ENCODE measurements at regions not wholly inside any gene's neighbourhood (a gene's known extent, or its start where the extent isn't known, plus 50 kb on each side); places are given as distances from the start of the nearest gene placed in this dataset.
A peak's percentile ranks its signal among the peaks of the same experiment; 100 is the strongest.

DNA sequence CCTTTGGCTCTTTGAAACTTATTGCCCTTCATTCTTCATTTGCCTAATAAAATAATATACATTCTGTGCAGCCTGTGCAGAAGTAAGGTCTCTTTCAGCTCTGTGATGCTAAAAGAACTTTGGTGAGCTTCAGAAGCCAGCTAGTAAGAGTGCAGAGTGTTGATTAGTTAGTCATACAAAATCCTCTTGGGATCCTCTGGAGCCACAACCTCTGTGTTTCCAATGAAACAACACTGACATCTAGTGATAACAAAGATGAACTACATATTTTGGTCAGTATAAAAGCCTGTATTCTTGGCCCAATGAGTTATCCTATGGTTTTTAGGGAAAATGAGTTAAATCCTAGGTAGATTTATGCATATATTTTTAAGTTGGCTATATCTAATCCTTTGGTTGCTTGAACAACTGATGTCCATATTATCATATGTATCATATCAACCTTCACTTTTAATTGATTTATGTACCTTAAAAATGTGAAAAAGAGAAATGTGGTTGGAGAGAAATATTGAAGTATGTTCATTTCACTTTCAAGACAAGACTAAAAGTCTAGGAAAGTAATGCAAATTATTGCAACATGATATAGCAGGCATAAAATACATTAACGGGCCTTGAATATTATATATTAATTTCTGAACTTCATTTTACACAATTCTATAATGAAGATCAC is 158.4 kb downstream of the KLHL28 start:
- 54% methylated on average over 1 of the region's 1 CpG for WGBS
- no peak for DNase-seq (ENCODE audit: low spot score)
- H3K27me3 ChIP-seq (ENCODE audit: control insufficient read depth in 4 of 4, insufficient read depth in 4 of 4, low read length in 3 of 4): no peaks in the 10 kb centered on the region

GRCh38 chr14:44798386-44799242 is 163.1 kb downstream of the KLHL28 start:
- no peaks in the 10 kb centered on the region for H3K9me3 ChIP-seq (ENCODE audit: control insufficient read depth in 4 of 4, low read length in 3 of 4)
- H3K36me3 ChIP-seq (ENCODE audit: control insufficient read depth in 4 of 4, insufficient read depth in 3 of 4, low read depth in 1 of 4, low read length in 3 of 4): no peaks in the 10 kb centered on the region
- no peaks in the 10 kb centered on the region for H3K27me3 ChIP-seq (ENCODE audit: control insufficient read depth in 4 of 4, insufficient read depth in 4 of 4, low read length in 3 of 4)
- TF ChIP-seq FOXA1 (IDR thresholded peaks at IDR 0.05): no peak
- DNase-seq (ENCODE audit: low spot score): no peak
- no peak overlapping the region for H3K27ac ChIP-seq (ENCODE audit: low read depth in 1 of 2, low read length in 2 of 2)
- 65% methylated on average over 60 of the region's 60 CpGs for WGBS
- H3K9ac ChIP-seq (ENCODE audit: low read depth in 1 of 2, low read length in 2 of 2): no peak overlapping the region
- peak overlapping the region in 1 of 3 donors; percentile 17 for H3K4me3 ChIP-seq (ENCODE audit: low read depth in 1 of 3, low read length in 3 of 3)
- no peaks in the 10 kb centered on the region for H3K4me1 ChIP-seq (ENCODE audit: control insufficient read depth in 4 of 4, insufficient read depth in 4 of 4, low read length in 3 of 4)

More for the DNA sequence above, 158.4 kb downstream of the KLHL28 start:
- Histone ChIP-seq H3K4me3 (ENCODE audit: low read depth in 1 of 3, low read length in 3 of 3) (no peak overlapping the region), H3K4me1 (ENCODE audit: control insufficient read depth in 4 of 4, insufficient read depth in 4 of 4, low read length in 3 of 4) (no peaks in the 10 kb centered on the region), H3K9me3 (ENCODE audit: control insufficient read depth in 4 of 4, low read length in 3 of 4) (no peaks in the 10 kb centered on the region), H3K36me3 (ENCODE audit: control insufficient read depth in 4 of 4, insufficient read depth in 3 of 4, low read depth in 1 of 4, low read length in 3 of 4) (no peaks in the 10 kb centered on the region), H3K27ac (ENCODE audit: low read depth in 1 of 2, low read length in 2 of 2) (no peak overlapping the region), H3K9ac (ENCODE audit: low read depth in 1 of 2, low read length in 2 of 2) (no peak overlapping the region)
- TF ChIP-seq RAD21 (IDR thresholded peaks at IDR 0.05) (peak; percentile 90 to 94), TAF1 (conservative IDR thresholded peaks at IDR 0.05) (no peak)
- TF ChIP-seq, protein P1, sequence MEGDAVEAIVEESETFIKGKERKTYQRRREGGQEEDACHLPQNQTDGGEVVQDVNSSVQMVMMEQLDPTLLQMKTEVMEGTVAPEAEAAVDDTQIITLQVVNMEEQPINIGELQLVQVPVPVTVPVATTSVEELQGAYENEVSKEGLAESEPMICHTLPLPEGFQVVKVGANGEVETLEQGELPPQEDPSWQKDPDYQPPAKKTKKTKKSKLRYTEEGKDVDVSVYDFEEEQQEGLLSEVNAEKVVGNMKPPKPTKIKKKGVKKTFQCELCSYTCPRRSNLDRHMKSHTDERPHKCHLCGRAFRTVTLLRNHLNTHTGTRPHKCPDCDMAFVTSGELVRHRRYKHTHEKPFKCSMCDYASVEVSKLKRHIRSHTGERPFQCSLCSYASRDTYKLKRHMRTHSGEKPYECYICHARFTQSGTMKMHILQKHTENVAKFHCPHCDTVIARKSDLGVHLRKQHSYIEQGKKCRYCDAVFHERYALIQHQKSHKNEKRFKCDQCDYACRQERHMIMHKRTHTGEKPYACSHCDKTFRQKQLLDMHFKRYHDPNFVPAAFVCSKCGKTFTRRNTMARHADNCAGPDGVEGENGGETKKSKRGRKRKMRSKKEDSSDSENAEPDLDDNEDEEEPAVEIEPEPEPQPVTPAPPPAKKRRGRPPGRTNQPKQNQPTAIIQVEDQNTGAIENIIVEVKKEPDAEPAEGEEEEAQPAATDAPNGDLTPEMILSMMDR (IDR thresholded peaks at IDR 0.05; ENCODE audit: low read depth, low read length, missing input control): peak; percentile 64

DNA sequence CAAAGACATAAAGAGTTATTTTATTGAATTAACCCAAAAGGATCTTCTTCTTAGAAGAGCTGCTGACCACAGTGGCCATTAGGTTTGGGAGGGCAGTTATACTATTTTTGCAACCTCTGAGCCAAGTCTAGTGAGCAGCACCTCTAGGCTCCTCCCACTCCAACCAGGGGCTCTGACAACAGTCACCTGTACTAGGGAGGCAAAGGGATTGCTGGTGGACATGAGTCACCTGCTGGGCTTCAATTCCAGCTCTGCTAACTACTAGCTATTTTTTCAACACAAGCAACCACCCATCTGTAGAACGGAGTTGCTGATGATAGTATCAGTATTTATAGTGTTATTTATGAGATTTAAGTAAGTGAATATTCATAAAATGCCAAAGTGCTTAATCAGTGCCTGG is 166.0 kb downstream of the KLHL28 start:
- H3K4me1 ChIP-seq (ENCODE audit: control insufficient read depth in 4 of 4, insufficient read depth in 4 of 4, low read length in 3 of 4): no peaks in the 10 kb centered on the region
- H3K4me3 ChIP-seq (ENCODE audit: low read depth in 1 of 3, low read length in 3 of 3): no peak overlapping the region
- no peaks in the 10 kb centered on the region for H3K9me3 ChIP-seq (ENCODE audit: control insufficient read depth in 4 of 4, low read length in 3 of 4)
- WGBS: 89% methylated on average over 1 of the region's 1 CpG
- no peak for DNase-seq (ENCODE audit: low spot score)
- H3K27me3 ChIP-seq (ENCODE audit: control insufficient read depth in 4 of 4, insufficient read depth in 4 of 4, low read length in 3 of 4): no peaks in the 10 kb centered on the region
- no peak overlapping the region for H3K27ac ChIP-seq (ENCODE audit: low read depth in 1 of 2, low read length in 2 of 2)
- no peaks in the 10 kb centered on the region for H3K36me3 ChIP-seq (ENCODE audit: control insufficient read depth in 4 of 4, insufficient read depth in 3 of 4, low read depth in 1 of 4, low read length in 3 of 4)
- H3K9ac ChIP-seq (ENCODE audit: low read depth in 1 of 2, low read length in 2 of 2): no peak overlapping the region
- TF ChIP-seq, protein P2, sequence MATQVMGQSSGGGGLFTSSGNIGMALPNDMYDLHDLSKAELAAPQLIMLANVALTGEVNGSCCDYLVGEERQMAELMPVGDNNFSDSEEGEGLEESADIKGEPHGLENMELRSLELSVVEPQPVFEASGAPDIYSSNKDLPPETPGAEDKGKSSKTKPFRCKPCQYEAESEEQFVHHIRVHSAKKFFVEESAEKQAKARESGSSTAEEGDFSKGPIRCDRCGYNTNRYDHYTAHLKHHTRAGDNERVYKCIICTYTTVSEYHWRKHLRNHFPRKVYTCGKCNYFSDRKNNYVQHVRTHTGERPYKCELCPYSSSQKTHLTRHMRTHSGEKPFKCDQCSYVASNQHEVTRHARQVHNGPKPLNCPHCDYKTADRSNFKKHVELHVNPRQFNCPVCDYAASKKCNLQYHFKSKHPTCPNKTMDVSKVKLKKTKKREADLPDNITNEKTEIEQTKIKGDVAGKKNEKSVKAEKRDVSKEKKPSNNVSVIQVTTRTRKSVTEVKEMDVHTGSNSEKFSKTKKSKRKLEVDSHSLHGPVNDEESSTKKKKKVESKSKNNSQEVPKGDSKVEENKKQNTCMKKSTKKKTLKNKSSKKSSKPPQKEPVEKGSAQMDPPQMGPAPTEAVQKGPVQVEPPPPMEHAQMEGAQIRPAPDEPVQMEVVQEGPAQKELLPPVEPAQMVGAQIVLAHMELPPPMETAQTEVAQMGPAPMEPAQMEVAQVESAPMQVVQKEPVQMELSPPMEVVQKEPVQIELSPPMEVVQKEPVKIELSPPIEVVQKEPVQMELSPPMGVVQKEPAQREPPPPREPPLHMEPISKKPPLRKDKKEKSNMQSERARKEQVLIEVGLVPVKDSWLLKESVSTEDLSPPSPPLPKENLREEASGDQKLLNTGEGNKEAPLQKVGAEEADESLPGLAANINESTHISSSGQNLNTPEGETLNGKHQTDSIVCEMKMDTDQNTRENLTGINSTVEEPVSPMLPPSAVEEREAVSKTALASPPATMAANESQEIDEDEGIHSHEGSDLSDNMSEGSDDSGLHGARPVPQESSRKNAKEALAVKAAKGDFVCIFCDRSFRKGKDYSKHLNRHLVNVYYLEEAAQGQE (IDR thresholded peaks at IDR 0.05): no peak
- TF ChIP-seq, protein P3, sequence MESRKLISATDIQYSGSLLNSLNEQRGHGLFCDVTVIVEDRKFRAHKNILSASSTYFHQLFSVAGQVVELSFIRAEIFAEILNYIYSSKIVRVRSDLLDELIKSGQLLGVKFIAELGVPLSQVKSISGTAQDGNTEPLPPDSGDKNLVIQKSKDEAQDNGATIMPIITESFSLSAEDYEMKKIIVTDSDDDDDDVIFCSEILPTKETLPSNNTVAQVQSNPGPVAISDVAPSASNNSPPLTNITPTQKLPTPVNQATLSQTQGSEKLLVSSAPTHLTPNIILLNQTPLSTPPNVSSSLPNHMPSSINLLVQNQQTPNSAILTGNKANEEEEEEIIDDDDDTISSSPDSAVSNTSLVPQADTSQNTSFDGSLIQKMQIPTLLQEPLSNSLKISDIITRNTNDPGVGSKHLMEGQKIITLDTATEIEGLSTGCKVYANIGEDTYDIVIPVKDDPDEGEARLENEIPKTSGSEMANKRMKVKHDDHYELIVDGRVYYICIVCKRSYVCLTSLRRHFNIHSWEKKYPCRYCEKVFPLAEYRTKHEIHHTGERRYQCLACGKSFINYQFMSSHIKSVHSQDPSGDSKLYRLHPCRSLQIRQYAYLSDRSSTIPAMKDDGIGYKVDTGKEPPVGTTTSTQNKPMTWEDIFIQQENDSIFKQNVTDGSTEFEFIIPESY (IDR thresholded peaks at IDR 0.05): no peak
- TF ChIP-seq NR2F2 (IDR thresholded peaks at IDR 0.05): no peak
- TF ChIP-seq EGR1 (IDR thresholded peaks at IDR 0.05; ENCODE audit: low read depth in 2 of 2): no peak
- TF ChIP-seq FOXA1 (IDR thresholded peaks at IDR 0.05): no peak
- TF ChIP-seq TAF1 (conservative IDR thresholded peaks at IDR 0.05): no peak
- TF ChIP-seq GABPA (IDR thresholded peaks at IDR 0.05 in 1 of 2, conservative IDR thresholded peaks at IDR 0.05 in 1 of 2): no peak
- no peak for TF ChIP-seq HNF4G (IDR thresholded peaks at IDR 0.05)
- no peak for TF ChIP-seq HNF4A (conservative IDR thresholded peaks at IDR 0.05)
- TF ChIP-seq, protein P4, sequence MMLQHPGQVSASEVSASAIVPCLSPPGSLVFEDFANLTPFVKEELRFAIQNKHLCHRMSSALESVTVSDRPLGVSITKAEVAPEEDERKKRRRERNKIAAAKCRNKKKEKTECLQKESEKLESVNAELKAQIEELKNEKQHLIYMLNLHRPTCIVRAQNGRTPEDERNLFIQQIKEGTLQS (IDR thresholded peaks at IDR 0.05): no peak
- TF ChIP-seq, protein P1 (IDR thresholded peaks at IDR 0.05; ENCODE audit: low read depth, low read length, missing input control): no peak
- no peak for TF ChIP-seq FOXA2 (IDR thresholded peaks at IDR 0.05)
- no peak for TF ChIP-seq RXRA (IDR thresholded peaks at IDR 0.05)
- TF ChIP-seq SP1 (IDR thresholded peaks at IDR 0.05): no peak
- TF ChIP-seq MAX (IDR thresholded peaks at IDR 0.05): no peak
